K562 (cell line): ENCODE measurements at regions not wholly inside any gene's neighbourhood (a gene's known extent, or its start where the extent isn't known, plus 50 kb on each side); places are given as distances from the start of the nearest gene placed in this dataset.

ENCODE experiments used
- PCBP1 ChIP-seq: fragments of 200-400 bp; formaldehyde crosslinking; IDR thresholded peaks from 2 replicates; pipeline ENCODE4 v1.6.1; 2018; ENCODE audit warnings: mild to moderate bottlenecking, low read depth, low read length; ENCODE audit not compliant: poor library complexity, severe bottlenecking
- POLR2G ChIP-seq: fragments of 200-400 bp; formaldehyde crosslinking; IDR thresholded peaks from 2 replicates; pipeline ENCODE4 v1.6.1; 2017; ENCODE audit warnings: low read depth, mild to moderate bottlenecking, antibody characterized with exemption, low read length, moderate library complexity
- SMARCB1 ChIP-seq: IDR thresholded peaks from 2 replicates; pipeline ENCODE4 v1.6.1; 2011; ENCODE audit warnings: improper control_type of control experiment, low read depth; ENCODE audit not compliant: insufficient read length
- ZNF408 ChIP-seq: fragments of 250-450 bp; sonication (Bioruptor Pico); IDR thresholded peaks from 2 replicates; pipeline ENCODE4 v1.4.0; 2020; ENCODE audit warnings: low read depth, mild to moderate bottlenecking, moderate library complexity
- ZNF586 ChIP-seq: fragments of 450-650 bp; formaldehyde crosslinking; conservative IDR thresholded peaks from 2 replicates; pipeline ENCODE4 v1.4.0; 2020; ENCODE audit warnings: mild to moderate bottlenecking, moderate library complexity
- TF ChIP-seq, protein P1 (sequence below): sonication (generic); formaldehyde crosslinking; IDR thresholded peaks from 2 replicates; pipeline ENCODE4 v1.8.1; 2023; ENCODE audit warnings: mild to moderate bottlenecking, missing genetic modification reagents
- TF ChIP-seq, protein P2 (sequence below): fragments of 250-450 bp; sonication (Bioruptor Pico); IDR thresholded peaks from 2 replicates; pipeline ENCODE4 v1.4.0; 2020
- TF ChIP-seq, protein P3 (sequence below): fragments of 450-650 bp; conservative IDR thresholded peaks from 2 replicates; pipeline ENCODE4 v1.6.1; 2016; ENCODE audit warnings: missing genetic modification characterization, low read depth, mild to moderate bottlenecking, control low read depth, missing compliant biosample characterization

DNA sequence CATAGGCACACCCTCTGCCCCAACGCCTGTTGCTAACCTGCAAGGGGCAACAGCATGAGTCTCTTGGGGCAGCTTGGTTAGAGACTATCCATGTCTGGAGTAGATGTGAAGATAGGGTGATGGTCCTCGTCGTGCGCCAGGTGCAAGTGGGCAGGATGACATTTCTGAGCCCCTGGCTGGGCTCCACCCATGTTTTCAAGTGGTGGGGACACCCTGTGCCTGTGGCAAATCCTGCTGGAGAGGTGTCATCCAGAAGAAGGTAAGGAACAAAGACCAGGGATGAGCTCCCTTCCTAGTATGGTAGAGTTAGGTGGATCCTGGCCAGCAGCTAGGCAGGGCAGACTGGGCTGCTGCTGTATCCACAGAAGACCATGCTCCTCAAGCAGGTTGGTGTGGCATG is 152.6 kb downstream of the ABHD5 start (continued):
- TF ChIP-seq, protein P1, sequence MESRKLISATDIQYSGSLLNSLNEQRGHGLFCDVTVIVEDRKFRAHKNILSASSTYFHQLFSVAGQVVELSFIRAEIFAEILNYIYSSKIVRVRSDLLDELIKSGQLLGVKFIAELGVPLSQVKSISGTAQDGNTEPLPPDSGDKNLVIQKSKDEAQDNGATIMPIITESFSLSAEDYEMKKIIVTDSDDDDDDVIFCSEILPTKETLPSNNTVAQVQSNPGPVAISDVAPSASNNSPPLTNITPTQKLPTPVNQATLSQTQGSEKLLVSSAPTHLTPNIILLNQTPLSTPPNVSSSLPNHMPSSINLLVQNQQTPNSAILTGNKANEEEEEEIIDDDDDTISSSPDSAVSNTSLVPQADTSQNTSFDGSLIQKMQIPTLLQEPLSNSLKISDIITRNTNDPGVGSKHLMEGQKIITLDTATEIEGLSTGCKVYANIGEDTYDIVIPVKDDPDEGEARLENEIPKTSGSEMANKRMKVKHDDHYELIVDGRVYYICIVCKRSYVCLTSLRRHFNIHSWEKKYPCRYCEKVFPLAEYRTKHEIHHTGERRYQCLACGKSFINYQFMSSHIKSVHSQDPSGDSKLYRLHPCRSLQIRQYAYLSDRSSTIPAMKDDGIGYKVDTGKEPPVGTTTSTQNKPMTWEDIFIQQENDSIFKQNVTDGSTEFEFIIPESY = no peak
- TF ChIP-seq, protein P2, sequence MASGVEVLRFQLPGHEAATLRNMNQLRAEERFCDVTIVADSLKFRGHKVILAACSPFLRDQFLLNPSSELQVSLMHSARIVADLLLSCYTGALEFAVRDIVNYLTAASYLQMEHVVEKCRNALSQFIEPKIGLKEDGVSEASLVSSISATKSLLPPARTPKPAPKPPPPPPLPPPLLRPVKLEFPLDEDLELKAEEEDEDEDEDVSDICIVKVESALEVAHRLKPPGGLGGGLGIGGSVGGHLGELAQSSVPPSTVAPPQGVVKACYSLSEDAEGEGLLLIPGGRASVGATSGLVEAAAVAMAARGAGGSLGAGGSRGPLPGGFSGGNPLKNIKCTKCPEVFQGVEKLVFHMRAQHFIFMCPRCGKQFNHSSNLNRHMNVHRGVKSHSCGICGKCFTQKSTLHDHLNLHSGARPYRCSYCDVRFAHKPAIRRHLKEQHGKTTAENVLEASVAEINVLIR (CRISPR knock-in tag) = no peak
- no peak for TF ChIP-seq ZNF586 (CRISPR knock-in tag)
- TF ChIP-seq POLR2G = no peak
- TF ChIP-seq SMARCB1 = no peak
- TF ChIP-seq PCBP1 = no peak
- no peak for TF ChIP-seq ZNF408 (CRISPR knock-in tag)
- TF ChIP-seq, protein P3, sequence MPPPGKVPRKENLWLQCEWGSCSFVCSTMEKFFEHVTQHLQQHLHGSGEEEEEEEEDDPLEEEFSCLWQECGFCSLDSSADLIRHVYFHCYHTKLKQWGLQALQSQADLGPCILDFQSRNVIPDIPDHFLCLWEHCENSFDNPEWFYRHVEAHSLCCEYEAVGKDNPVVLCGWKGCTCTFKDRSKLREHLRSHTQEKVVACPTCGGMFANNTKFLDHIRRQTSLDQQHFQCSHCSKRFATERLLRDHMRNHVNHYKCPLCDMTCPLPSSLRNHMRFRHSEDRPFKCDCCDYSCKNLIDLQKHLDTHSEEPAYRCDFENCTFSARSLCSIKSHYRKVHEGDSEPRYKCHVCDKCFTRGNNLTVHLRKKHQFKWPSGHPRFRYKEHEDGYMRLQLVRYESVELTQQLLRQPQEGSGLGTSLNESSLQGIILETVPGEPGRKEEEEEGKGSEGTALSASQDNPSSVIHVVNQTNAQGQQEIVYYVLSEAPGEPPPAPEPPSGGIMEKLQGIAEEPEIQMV (tag) = no peak
